Osteocyte (in vitro differentiated cells): ENCODE measurements at regions not wholly inside any gene's neighbourhood (a gene's known extent, or its start where the extent isn't known, plus 50 kb on each side); places are given as distances from the start of the nearest gene placed in this dataset.
"Not testable (repeated sequence)": the region's sequence is repeated elsewhere in the genome, so short reads cannot be mapped to it uniquely, and the experiment has no call there.

Experiments
- DNase-seq: peaks from one replicate; pipeline ENCODE4 v3.0.0; 2021; ENCODE audit warnings: mixed read lengths; ENCODE audit not compliant: unreplicated experiment; ENCODE audit errors: extremely low spot score
- H3K27ac Mint-ChIP-seq: one replicate; pipeline ENCODE4 v1.8.0; 2021; ENCODE audit warnings: mild to moderate bottlenecking, mixed read lengths; ENCODE audit not compliant: unreplicated experiment
- H3K27me3 Mint-ChIP-seq: one replicate; pipeline ENCODE4 v1.8.0; 2021; ENCODE audit warnings: mixed read lengths; ENCODE audit not compliant: unreplicated experiment
- H3K36me3 Mint-ChIP-seq: one replicate; pipeline ENCODE4 v1.8.0; 2021; ENCODE audit warnings: mixed read lengths; ENCODE audit not compliant: unreplicated experiment
- H3K4me1 Mint-ChIP-seq: one replicate; pipeline ENCODE4 v1.8.0; 2021; ENCODE audit warnings: mixed read lengths; ENCODE audit not compliant: unreplicated experiment
- H3K4me3 Mint-ChIP-seq: one replicate; pipeline ENCODE4 v1.8.0; 2021; ENCODE audit warnings: mild to moderate bottlenecking, moderate library complexity, mixed read lengths; ENCODE audit not compliant: unreplicated experiment
- H3K9me3 Mint-ChIP-seq: one replicate; pipeline ENCODE4 v1.8.0; 2021; ENCODE audit warnings: mixed read lengths; ENCODE audit not compliant: unreplicated experiment
- TF ChIP-seq, protein P1 (sequence below): fragments of 200-600 bp; sonication (generic); IDR thresholded peaks from 2 replicates; pipeline ENCODE4 v1.5.0; 2021; ENCODE audit warnings: antibody characterized with exemption, mild to moderate bottlenecking, moderate library complexity

DNA sequence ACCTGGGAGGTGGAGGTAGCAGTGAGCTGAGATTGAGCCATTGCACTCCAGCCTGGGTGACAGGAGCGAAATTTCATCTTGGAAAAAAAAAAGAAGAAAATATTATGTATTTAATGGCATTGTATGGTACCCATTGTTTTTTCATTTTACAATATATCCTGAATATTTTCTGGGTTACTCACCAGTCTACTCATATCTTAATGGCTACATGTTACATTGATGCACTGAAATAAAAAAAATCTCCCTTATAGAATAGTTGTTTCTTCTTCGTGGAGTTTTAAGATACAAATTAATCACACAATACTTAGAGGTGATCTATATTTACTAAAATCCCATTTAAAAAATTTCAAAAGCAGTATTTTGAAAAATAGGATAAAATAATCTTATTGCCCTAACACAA lies 66.3 kb upstream of the XPO1 start:
- H3K27me3 Mint-ChIP-seq: peaks cover 6% of the 10 kb centered on the region
- no peak overlapping the region for H3K27ac Mint-ChIP-seq
- no peaks in the 10 kb centered on the region for H3K9me3 Mint-ChIP-seq
- no peaks in the 10 kb centered on the region for H3K4me1 Mint-ChIP-seq
- TF ChIP-seq, protein P1, sequence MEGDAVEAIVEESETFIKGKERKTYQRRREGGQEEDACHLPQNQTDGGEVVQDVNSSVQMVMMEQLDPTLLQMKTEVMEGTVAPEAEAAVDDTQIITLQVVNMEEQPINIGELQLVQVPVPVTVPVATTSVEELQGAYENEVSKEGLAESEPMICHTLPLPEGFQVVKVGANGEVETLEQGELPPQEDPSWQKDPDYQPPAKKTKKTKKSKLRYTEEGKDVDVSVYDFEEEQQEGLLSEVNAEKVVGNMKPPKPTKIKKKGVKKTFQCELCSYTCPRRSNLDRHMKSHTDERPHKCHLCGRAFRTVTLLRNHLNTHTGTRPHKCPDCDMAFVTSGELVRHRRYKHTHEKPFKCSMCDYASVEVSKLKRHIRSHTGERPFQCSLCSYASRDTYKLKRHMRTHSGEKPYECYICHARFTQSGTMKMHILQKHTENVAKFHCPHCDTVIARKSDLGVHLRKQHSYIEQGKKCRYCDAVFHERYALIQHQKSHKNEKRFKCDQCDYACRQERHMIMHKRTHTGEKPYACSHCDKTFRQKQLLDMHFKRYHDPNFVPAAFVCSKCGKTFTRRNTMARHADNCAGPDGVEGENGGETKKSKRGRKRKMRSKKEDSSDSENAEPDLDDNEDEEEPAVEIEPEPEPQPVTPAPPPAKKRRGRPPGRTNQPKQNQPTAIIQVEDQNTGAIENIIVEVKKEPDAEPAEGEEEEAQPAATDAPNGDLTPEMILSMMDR: no peak
- H3K4me3 Mint-ChIP-seq: no peak overlapping the region
- no peaks in the 10 kb centered on the region for H3K36me3 Mint-ChIP-seq
- no peak for DNase-seq

DNA sequence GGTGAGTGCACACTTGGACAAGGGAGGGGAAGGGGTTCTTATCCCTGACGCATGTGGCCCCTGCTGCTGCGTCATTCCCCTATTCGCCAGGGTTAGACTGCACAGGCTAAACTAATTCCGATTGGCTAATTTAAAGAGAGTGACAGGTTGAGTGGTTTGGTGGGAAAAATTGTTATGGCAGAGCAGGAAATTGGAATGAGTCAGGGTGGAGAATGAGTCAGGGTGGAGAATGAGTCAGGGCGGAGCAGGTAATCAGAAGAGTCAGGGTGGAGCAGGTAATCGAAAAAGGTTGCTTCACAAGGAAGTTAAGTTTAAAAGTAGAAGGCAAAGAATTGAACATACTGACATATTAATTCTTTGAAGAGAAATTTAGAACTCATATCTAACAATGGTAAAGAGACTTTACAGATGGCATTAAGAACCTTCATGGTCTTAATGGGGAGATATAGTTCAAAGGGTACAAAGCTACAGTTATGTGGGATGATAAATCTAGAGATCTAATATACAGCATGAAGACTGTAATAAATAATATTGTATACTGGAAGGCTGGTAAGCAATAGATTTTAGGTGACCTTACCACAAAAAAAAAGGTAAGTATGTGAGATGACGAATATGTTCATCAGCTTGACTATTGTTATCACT lies 60.5 kb upstream of the XPO1 start:
- not testable (repeated sequence) for DNase-seq, H3K27ac Mint-ChIP-seq, H3K9me3 Mint-ChIP-seq, H3K4me3 Mint-ChIP-seq, H3K4me1 Mint-ChIP-seq, H3K36me3 Mint-ChIP-seq, H3K27me3 Mint-ChIP-seq

DNA sequence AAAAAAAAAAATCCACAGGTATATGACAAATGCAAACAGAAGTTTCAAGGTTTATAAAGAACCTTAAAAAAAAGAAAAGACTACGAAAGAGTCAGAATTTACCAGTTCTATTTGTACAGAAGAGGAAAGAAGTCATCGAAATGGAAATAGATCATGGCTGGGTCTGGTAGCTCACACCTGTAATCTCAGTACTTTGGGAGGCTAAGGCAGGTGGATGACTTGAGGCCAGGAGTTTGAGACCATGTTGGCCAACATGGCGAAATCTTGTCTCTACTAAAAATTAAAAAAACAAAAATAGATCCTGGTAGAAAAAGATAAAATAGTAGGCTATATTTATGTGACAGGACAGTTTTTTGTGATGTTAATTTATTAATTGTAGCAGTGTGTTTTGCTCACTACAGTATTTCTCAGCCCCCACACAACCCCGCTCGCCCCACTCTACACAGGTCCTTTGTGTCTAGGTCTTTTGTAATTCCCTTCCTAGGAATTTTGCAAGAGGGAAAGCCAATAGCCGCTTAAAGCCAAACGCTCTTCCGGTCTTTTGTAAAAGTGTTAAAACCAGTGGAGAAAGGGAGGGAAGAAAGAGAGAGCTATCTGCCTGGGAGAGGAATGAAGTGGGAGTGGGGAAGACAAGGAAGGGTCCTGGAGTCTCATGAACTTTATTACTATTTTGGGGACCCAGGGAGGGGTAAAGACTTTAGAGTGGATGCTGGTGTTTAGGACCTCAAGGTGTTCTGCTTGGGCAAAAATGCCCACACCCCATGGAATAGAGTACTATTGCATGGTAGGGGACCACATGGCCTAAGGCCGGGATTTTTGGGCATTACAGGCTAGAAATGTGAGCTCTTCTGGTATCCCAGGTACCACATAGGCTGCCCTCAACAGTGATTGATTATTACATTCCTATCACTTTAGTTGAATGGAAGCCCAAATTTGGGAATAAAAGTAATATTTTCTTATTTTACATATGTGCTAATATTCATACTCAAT lies 59.4 kb upstream of the XPO1 start:
- Mint-ChIP-seq H3K9me3 (peaks cover 8% of the 10 kb centered on the region), H3K27ac (no peak overlapping the region), H3K4me3 (no peak overlapping the region), H3K4me1 (no peaks in the 10 kb centered on the region), H3K36me3 (peaks cover 2% of the 10 kb centered on the region), H3K27me3 (peaks cover 18% of the 10 kb centered on the region)
- TF ChIP-seq, protein P1: no peak
- DNase-seq: no peak

DNA sequence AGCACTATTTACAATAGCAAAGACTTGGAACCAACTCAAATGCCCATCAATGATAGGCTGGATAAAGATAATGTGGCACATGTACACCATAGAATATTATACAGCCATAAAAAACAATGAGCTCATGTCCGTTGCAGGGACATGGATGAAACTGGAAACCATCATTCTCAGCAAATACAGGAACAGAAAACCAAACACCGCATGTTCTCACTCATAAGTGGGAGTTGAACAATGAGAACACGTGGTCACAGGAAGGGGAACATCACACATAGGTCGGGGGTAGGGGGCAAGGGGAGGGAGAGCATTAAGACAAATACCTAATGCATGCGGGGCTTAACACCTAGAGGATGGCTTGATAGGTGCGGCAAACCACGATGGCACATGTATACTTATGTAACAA lies 56.0 kb upstream of the XPO1 start:
- H3K36me3 Mint-ChIP-seq, H3K4me1 Mint-ChIP-seq, DNase-seq, H3K9me3 Mint-ChIP-seq, H3K27ac Mint-ChIP-seq, H3K4me3 Mint-ChIP-seq: not testable (repeated sequence)
- peaks cover 24% of the 10 kb centered on the region for H3K27me3 Mint-ChIP-seq

DNA sequence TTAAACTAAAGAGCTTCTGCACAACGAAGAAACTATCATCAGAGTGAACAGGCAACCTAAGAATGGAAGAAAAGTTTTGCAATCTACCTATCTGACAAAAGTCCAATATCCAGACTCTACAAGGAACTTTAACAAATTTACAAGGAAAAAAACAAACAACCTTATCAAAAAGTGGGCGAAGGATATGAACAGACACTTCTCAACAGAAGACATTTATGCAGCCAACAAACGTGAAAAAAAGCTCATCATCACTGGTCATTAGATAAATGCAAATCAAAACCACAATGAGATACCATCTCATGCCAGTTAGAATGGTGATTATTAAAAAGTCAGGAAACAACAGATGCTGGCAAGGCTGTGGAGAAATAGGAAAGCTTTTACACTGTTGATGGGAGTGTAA lies 55.5 kb upstream of the XPO1 start:
- not testable (repeated sequence) for H3K4me3 Mint-ChIP-seq, H3K4me1 Mint-ChIP-seq, DNase-seq, H3K27ac Mint-ChIP-seq, H3K9me3 Mint-ChIP-seq, H3K36me3 Mint-ChIP-seq
- peaks cover 27% of the 10 kb centered on the region for H3K27me3 Mint-ChIP-seq

DNA sequence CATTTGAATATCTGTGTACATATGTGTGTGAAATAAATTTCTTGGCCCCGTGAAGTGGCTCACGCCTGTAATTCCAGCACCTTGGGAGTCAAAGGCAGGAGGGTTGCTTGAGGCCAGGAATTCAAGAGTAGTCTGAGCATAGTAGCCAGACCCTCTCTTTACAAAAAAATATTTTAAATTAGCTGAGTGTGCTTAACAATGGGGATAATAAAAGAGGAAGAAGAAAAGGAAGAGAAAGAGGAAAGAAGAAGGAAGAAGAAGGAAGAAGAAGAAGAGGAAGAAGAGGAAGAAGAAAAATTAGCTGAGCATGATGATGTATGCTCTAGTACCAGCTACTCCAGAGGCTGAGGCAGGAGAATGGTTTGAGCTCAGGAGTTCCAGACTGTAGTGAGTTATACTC lies 52.1 kb upstream of the XPO1 start:
- TF ChIP-seq, protein P1: no peak
- Mint-ChIP-seq H3K4me1 (no peaks in the 10 kb centered on the region), H3K27me3 (peaks cover 30% of the 10 kb centered on the region), H3K9me3 (peaks cover 8% of the 10 kb centered on the region), H3K36me3 (peaks cover 2% of the 10 kb centered on the region), H3K27ac (no peak overlapping the region), H3K4me3 (no peak overlapping the region)
- DNase-seq: no peak
